ENCODE measurements at regions not wholly inside any gene's neighbourhood (a gene's known extent, or its start where the extent isn't known, plus 50 kb on each side); places are given as distances from the start of the nearest gene placed in this dataset.
A peak's percentile ranks its signal among the peaks of the same experiment; 100 is the strongest.
"Not testable (repeated sequence)": the region's sequence is repeated elsewhere in the genome, so short reads cannot be mapped to it uniquely, and the experiment has no call there.

DNA sequence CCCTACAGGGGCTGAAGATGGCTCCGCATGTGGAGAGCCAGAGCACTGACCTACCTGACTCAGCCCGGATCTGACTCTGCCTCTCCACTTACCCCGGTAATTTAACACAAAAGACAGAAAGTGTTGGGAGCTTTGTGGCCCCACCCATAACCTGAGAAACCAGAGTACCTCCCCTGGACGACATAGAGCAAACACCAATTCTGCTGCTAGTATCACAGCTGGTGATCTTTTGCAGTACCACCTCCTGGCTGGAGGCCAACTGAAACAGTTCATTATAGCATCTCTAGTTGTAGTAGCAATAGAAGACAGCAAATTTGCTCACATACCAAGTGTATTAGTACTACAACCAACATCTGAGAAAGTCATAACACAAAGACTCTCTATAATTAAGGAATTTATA, 443.9 kb downstream of the KLHL4 start:
- DNase-seq = no peak

DNA sequence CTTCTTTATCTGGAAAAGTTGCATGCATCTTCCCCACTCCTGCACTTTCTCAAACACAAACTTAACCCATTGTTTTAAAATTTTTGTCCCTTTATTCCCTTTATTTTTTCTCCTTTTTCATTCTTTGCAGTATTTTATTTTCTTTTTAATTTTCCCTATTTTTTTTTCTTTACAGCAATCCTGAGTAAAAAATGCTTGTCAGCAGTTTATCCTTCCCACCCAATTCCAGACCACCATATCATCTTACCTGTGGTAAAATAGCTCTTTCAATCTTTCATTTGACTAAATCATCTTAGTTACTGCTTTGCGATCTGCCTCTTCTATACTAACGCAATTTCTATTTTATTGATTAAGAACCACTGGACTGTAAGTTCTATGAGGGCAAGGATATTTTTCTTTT, 450.5 kb downstream of the KLHL4 start:
- no peak for DNase-seq

DNA sequence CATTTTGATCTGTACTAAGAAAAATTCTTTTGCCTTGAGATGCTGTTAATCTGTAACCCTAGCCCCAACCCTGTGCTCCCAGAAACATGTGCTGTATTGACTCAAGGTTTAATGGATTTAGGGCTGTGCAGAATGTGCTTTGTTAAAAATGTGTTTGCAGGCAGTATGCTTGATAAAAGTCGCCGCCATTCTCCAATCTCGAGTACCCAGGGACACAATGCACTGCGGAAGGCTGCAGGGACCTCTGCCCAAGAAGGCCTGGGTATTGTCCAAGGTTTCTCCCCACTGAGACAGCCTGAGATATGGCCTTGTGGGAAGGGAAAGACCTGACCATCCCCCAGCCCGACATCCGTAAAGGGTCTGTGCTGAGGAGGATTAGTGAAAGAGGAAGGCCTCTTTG, 454.5 kb downstream of the KLHL4 start:
- DNase-seq = not testable (repeated sequence)

DNA sequence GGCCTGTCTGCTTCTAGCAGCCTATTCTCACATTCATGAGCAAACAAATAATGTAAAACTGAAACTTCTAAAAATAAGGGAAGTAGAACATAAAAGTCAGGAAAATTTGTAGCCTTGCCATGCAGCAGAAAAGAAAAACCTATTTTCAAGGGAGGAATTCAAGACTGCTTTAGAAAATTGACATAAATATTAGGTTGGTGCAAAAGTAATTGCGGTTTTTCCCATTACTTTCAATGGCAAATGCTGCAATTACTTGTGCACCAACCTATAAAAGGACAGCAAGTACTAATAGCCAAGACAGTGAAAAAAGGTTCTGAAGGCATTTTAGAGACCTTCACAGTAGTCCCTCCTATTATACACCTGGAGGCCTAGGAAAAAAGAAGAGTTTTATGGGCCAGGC, 457.8 kb downstream of the KLHL4 start:
- DNase-seq = no peak

DNA sequence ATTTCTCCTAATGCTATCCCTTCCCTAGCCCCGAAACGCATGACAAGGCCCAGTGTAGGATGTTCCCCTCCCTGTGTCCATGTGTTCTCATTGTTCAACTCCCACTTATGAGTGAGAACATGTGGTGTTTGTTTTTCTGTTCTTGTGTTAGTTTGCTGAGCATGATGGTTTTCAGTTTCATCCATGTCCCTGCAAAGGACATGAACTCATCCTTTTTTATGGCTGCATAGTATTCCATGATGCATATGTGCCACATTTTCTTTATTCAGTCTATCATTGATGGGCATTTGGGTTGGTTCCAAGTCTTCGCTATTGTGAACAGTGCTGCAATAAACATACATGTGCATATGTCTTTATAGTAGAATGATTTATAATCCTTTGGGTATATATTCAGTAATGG, 490.3 kb downstream of the KLHL4 start:
- not testable (repeated sequence) for DNase-seq

DNA sequence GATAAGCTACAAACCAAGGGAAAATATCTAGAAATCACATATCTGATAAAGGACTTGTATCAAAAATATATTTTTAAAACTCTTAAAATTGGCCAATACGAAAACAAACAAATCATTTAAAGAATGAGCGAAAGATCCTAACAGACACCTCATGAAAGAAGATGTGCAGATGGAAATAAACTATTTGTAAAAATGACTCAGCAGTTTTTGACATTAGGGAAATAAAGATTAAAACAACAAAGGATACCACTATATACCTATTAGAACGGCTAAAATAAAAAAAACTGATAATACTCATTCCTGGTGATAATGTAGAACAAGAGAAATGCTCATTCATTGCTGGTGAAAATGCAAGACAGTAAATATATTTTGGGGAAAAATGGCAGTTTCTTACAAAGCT, 506.4 kb downstream of the KLHL4 start:
- no peak for DNase-seq

DNA sequence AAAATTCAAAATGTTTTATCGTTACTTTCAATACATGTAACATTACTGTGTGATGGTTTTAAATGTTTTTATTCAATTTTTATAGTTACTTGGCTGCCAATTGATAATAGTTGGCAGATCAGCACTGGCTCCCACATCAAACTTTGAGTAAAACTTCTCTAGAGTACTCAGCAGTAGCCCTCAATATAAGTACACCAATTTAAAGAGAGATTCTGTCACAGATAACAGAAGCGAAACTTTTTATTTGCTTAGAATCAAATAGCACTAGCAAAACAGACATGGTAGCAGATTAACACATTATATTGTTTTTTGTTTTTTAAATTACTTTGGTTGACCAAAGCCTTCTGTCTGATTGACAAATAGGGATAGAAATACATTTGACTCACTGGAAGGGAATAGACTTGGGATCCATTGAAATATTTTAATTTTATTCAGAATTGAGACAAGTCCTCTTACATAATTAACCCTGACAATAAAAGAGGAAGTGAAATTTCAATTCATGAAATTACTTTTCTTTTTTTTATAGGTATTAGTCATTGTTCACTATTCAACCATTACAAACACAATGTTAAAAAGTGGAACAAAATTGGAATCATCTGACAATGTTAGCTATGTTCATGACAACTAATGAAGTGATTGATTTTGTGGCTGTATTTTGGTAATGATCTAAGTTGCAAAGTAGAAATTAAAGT, 554.9 kb downstream of the KLHL4 start:
- DNase-seq = peak; percentile 2

DNA sequence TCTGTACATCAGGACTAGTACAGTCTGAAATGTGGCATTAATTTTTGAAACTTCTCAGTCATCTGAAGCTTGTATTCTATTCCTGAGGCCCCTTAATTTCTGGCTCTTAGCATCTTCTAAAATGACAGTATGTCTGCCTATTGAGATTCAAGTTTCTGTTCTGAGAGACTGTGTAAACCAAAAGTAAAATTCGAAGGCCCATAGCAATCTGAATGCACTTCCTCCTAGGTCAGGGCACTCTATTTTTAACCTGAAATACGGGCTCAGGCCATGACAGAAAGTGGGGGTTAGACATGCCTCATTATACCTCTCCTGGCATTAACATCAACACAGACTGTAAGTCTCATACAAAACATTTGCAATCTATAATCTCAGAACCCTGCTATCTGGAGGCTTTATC, 584.4 kb downstream of the KLHL4 start:
- no peak for DNase-seq

DNA sequence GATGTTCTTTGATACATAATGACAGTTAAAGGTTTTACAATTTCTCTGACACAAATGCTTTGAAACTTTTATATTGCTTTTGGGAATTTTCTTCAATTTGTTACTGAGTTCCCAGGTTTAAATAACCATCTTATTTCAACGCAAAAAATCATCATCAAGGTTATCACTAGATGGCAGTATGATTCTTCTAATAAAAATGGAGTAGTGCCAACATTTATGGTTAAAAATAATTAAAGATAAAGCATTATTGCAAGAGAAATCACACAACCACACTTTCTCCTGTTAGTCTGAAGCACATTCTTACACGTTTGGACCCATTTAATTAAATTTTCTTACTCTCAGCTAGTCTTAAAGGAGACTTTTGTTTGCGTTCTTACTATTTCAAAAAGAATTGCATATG, 611.3 kb upstream of the CPXCR1 start:
- DNase-seq = no peak

DNA sequence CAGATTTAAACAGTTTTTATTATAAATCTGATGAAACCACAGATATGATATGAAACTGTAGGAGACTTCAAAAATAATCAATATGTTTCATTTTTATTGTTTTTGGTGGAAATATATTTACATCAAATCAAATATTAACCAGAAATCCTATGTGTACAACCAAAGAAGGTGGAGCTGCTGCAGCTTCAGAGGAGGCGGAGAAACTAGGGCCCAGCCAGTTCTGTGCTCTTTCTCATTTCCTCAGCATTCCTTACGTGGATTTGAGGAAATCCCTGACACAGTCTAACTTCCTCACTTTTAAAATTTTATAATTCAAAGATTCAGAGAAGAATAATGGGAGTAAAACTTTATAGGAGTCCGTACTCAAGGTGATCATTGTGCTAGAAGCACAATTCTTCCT, 610.7 kb upstream of the CPXCR1 start:
- DNase-seq = no peak

DNA sequence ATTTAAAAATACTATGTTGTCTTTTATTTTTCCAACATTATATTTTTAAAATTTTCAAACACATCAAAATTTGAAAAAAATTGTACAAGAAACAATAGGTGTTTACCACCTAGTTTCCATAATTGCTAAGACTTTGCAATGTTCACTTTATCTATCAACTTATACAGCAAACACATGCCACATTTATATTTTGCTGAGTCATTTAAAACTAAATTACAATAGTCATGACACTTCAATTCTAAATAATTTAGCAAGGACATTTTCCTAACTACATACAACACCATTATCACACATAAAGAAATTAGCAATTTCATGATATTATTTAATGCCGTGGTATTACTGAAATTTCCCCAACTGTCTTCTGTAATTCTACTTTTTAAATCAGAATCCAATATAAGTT, 600.4 kb upstream of the CPXCR1 start:
- no peak for DNase-seq

DNA sequence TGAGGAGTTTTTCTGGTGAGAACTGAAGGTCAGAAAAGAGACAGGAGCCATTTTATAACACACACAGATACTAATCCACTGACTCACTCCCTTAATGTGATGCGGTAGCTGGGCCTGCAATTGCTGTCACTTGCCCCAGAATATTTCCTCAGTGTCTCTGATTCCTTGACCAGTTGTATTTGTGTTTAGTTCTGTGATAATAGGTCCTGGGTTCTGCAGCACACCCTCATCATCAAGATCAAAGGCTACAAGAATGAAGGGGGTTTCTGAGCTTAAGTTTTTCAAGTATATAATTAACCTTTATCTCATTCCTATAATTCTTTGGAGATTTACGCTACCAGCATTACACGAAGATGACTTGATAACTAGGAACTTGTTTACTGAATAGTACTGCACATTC, 576.5 kb upstream of the CPXCR1 start:
- DNase-seq = no peak

DNA sequence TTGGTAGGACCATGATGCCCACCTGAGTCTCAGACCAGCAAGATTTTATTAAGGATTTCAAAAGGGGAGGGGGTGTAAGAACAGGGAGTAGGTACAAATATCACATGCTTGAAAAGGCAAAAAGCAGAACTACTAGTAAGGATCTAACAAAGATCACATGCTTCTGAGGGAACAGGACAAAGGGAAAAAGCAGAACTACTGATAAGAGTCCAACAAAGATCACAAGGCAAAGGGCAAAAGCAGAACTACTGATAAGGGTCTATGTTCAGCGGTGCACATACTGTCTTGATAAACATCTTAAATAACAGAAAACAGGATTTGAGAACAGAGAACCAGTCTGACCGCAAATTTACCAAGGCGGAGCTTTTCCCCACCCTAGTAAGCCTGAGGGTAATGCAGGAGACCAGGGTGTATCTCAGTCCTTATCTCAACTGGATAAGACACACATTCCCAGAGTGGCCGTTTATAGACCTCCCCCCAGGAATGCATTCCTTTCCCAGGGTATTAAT, 573.0 kb upstream of the CPXCR1 start:
- DNase-seq = peak; percentile 0

DNA sequence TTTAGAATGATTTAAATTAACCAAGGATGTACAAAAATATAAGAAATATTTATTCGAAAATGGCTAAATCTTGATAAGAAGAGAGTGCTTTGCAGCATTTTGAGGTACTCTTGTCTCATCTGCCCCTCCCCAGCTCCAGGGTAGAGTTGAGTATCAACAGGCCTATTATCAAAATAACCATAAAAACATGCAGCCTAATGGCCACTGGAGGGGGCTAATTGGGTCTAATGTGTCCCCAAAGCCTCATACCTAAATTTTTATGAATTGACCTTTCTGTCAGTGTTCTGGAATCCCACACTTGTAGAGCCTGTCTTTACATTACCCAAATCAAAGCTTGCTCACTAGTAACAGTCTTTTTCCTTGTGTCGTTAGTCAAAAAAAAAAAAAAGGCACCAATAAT, 544.9 kb upstream of the CPXCR1 start:
- no peak for DNase-seq

DNA sequence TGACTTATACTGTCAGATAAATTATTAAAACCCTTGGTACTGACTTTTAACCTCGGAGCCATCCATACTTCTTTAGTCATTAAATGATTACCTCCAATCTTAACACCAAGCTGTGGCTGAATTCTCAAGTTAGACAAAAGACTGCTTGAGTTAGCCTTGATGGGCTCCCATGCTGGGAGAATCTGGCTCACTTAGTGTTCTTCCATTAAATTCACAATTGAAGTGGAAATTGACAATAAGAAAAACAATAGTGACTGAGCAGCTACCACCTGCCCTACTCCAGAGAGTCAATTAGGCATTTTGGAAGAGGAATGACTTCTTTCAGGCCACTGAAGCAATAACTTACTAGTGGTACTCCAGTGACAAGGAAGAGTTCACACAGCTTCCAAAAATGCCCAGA, 503.0 kb upstream of the CPXCR1 start:
- no peak for DNase-seq

DNA sequence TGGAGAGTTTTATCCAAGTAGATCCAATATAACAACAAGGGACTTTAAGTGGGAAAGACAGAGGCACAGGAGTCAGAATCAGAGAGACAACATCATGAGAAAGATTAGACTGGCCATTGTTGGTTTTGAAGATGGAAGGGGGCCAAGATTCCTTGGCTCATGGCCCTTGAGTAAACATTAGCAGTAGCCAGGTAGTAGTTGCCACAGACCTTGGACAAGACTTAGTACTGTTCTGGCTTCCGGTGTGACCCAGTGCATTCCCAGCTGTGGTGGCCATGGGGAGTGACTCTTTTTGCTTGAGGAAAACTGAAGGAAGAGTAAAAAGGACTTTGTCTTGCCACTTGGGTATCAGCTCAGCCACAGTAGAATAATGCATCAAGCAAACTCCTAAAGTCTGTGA, 462.2 kb upstream of the CPXCR1 start:
- no peak for DNase-seq

DNA sequence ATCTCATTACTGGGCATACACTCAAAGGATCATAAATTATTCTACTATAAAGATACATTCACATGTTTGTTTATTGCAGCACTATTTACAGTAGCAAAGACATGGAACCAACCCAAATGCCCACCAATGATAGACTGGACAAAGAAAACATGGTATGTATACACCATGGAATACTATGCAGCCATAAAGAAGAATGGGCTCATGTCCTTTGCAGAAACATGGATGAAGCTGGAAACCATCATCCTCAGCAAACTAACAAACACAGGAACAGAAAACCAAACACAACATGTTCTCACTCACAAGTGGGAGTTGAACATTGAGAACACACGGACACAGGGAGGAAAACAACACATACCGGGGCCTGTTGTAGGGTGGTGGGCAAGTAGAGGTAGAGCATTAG, 433.1 kb upstream of the CPXCR1 start:
- not testable (repeated sequence) for DNase-seq

DNA sequence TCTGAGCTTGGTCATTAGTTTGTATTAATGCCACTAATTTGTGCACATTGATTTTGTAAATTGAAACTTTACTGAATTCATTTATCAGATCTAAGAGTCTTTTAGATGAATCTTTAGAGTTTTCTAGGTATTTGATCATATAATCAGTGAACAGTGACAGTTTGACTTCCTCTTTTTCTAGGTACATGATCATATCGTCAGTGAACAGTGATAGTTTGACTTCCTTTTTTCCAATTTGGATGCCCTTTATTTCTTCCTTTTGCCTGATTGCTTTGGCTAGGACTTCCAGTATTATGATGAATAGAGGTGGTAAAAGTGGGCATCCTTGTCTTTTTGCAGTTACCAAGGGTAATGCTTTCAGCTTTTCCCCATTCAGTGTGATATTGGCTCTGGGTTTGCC, 421.4 kb upstream of the CPXCR1 start:
- DNase-seq = peak; percentile 0

DNA sequence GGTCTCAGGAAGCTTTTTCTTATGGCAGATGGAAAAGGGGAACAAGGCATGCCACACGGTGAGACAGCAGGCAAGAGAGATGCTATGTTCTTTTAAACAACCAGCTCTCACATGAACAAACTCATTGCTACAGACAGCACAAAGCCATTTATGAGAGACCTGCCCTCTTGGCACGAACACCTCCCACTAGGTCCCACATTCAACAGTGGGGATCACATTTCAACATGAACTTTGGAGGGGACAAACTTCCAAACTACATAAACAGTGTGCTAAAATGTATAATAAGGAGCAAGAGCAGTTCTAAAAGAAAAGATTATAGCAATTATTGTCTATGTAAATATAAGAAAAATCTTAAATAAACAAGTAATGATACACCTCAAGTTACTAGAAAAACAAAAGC, 391.8 kb upstream of the CPXCR1 start:
- no peak for DNase-seq

DNA sequence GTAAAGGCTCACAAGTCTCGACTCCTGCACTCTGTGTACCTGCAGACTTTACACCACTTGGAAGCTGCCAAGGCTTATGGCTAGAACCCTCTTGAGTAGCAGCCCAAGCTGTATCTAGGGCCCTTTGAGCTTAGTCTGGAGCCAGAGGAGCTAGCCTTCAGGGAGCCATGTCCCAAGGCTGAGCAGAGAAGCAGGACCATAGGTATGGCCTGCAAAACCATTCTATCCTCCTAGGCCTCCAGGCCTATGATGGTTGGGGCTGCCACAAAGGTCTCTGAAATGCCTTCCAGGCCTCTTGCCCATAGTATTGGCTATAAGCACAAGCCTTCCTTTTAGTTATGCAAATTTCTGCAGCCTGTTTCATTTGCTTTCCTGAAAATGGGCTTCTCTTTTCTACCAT, 380.7 kb upstream of the CPXCR1 start:
- no peak for DNase-seq

DNA sequence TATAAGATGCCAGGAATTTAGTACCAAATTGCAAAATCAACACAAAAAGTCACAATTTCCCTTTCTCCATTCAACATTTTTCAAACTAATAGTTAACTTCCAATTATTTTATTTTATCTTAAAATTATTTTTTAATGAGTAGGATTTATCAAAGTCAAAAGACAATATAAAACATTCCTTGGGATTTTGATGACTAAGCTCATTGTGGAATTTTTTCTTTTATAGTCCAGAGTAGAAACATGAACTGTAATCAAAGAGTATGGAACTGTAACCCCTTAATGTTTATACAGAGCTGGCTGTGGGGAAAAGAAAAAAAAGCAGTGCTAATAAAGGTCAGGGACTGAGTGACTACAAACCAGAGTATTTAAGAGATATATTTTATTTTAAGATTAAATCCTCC, 368.6 kb upstream of the CPXCR1 start:
- no peak for DNase-seq

DNA sequence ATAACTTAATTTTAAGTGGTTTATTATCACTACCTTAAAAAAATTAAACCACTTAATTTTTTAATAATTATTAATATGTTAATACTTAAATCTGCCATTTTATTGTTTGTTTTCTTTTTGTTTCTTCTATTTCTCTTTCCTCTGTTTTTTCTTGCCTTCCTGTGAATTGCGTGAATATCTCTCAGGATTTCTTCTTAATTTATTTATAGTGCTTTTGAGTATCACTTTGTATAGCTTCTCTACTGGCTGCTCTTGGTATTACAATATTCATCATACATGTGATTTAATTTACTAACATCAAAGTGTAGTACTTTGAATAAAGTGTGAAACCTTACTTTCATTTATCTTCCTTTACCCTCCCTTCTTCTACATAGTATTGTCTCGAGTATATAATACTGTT, 349.5 kb upstream of the CPXCR1 start:
- DNase-seq = no peak

DNA sequence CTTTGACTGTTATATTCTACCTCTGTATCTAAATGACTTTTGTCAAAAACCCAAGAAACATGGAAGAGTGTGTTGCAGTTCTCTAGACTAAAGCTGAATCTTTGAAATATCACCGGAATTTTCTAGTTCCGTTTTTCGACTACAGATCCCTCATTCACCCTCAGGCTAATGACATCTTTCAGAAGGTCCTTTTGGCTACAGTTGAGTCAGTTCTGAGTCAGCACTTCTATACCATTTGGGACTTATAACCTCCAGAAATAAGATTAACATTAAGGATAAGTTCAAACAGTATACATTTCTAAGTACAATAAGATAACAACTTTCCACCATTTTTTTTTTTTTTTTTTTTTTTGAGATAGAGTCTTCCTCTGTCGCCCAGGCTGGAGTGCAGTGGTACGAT, 331.0 kb upstream of the CPXCR1 start:
- no peak for DNase-seq

DNA sequence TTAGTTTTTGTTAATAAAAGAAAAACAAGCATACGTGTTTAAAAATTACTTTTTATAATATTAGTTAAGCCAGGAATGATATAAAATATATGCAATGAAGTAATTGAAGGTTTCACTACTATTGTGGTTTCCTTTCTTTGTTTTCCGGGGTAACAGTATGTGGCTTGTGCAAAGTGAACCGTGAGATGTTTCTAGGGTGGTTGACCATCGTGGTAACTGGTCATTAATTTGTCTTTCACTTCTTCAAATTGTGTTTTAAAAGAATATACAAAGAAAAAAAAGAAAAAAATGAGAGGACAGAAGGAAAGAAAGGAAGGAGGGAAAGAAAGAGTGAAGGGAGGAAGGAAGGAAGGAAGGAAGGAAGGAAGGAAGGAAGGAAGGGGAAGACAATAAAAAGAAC, 330.1 kb upstream of the CPXCR1 start:
- DNase-seq = no peak

DNA sequence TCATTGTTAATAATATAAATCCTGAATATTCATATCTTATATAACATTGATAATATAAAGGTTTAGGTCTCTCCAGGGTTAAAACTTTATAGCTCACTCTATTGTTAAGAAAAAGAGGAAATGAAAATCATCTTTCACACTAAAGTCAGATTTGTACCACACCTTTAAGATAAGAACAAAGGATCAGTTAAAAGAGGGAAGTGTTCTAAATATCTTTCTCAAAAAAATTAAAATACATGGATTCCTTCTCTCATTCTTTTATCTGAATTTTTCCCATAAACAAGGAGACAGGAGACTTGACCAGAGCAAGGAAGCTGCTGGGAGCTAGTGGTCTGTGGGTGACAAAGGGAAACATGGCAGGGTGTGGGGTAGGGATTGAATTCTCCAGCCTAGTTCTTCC, 323.0 kb upstream of the CPXCR1 start:
- DNase-seq = no peak

DNA sequence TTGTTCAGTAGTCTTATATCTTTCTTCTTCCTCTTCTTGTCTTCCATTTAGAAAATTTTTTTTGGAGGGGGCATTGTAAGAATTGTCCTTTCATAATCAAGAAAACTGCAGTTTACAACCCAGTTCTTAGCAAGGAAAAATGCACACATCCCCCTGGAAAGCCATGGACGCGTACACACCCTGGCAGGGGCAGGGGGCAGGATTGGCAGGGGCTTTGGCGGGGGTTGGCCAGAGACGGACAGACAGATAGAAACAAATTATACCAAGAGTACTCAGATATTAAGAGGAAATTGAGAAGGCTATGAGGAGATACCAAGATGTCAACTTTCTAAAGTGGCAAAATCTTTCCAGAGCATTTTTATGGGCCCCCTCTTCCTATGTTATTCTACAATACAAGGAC, 322.5 kb upstream of the CPXCR1 start:
- DNase-seq = no peak

Data from MV-4-11 (cell line).